Vagina (tissue), 2 donors: ENCODE measurements at regions not wholly inside any gene's neighbourhood (a gene's known extent, or its start where the extent isn't known, plus 50 kb on each side); places are given as distances from the start of the nearest gene placed in this dataset.

ENCODE experiments used
- DNase-seq, 2 donors: peaks; one replicate each; pipeline ENCODE4 v3.0.0-alpha.2; 2017; ENCODE audit errors: extremely low spot score in 2 of 2
- H3K27ac ChIP-seq: fragments of 200-600 bp; sonication (generic); one replicate; pipeline ENCODE4 v1.5.1; 2019
- H3K27me3 ChIP-seq: fragments of 200-600 bp; sonication (generic); one replicate; pipeline ENCODE4 v1.5.1; 2019
- H3K36me3 ChIP-seq, 2 donors: fragments of 200-600 bp; sonication (generic); one replicate each; pipeline ENCODE4 v1.5.1; 2017 to 2019
- H3K4me1 ChIP-seq: fragments of 200-600 bp; sonication (generic); one replicate; pipeline ENCODE4 v1.5.1; 2019
- H3K4me3 ChIP-seq, 2 donors: fragments of 200-600 bp; sonication (generic); 1 replicate in 1 of 2; 2 replicates in 1 of 2; pipeline ENCODE4 v1.5.1; 2016 to 2019
- H3K9me3 ChIP-seq: fragments of 200-600 bp; sonication (generic); one replicate; pipeline ENCODE4 v1.5.1; 2019
- POLR2A ChIP-seq, 2 donors: fragments of 450-650 bp; IDR thresholded peaks; one replicate each; pipeline ENCODE4 v1.6.1; 2017; ENCODE audit warnings: antibody characterized with exemption in 2 of 2, mild to moderate bottlenecking in 2 of 2, moderate library complexity in 2 of 2
- POLR2AphosphoS5 ChIP-seq, 2 donors: sonication (generic); formaldehyde crosslinking; IDR thresholded peaks; one replicate each; pipeline ENCODE4 v1.9.0; 2017; ENCODE audit warnings: antibody characterized with exemption in 2 of 2, mild to moderate bottlenecking in 2 of 2, low read depth in 1 of 2; ENCODE audit not compliant: insufficient read depth in 1 of 2
- intact Hi-C: fragments of 100-400 bp; cut with DNase I; formaldehyde crosslinking; loops from one replicate; pipeline ENCODE4 v1.15.1; 2023
- TF ChIP-seq, protein P1 (sequence below), 3 experiments: fragments of 450-650 bp in 2 of 3; fragments of 200-600 bp in 1 of 3; sonication (generic) in 1 of 3; IDR thresholded peaks; one replicate each; pipeline ENCODE4 v1.5.1; 2017 to 2019; ENCODE audit warnings: antibody characterized with exemption in 3 of 3, mild to moderate bottlenecking in 2 of 3, moderate library complexity in 2 of 3

DNA sequence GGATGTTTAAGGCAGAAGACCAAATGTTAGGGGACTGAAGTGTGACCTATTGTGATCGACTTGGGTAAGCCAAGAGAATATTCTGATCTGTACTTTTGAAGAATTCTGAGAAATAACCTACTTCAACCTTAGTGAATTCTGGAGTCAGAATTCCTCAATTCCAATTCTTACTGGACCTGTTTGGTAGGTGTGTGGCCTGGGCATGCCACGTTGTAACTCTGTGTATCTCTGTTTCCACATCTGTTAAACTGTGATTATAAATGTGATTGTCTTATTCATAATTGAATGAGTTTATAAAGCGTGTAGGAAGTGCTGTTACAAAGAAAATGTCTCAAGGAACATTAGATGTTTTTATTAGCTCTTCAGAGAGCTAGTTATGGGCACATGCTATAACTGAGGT lies 64.5 kb downstream of the TUSC1 start:
- intact Hi-C loops = no loop called here

DNA sequence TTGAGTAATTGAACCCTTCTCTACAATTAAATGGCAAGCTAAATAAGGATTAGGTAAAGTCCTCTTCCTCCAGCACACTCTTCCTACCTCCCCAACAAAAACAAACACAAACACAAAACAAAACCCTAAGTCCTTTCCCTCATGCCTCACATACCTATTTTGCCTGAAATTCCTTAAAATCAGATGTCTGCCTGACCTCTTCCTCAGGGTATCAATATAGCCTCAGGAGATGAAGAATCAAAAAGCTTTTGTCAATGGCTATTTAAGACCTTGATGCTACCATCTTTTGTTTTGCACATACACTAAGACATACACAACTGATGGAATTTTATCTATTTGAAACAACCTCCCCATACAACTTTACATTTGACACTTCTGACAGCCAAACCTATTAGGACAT lies 75.1 kb downstream of the TUSC1 start:
- H3K4me3 ChIP-seq = no peak overlapping the region
- no peaks in the 10 kb centered on the region for H3K27me3 ChIP-seq
- no peak for DNase-seq
- intact Hi-C loops = no loop called here
- H3K4me1 ChIP-seq = no peaks in the 10 kb centered on the region
- H3K27ac ChIP-seq = no peak overlapping the region
- H3K9me3 ChIP-seq = no peaks in the 10 kb centered on the region
- TF ChIP-seq POLR2A (IDR thresholded peaks at IDR 0.05) (no peak), POLR2AphosphoS5 (IDR thresholded peaks at IDR 0.05; ENCODE audit: insufficient read depth in 1 of 2, low read depth in 1 of 2) (no peak)
- TF ChIP-seq, protein P1, sequence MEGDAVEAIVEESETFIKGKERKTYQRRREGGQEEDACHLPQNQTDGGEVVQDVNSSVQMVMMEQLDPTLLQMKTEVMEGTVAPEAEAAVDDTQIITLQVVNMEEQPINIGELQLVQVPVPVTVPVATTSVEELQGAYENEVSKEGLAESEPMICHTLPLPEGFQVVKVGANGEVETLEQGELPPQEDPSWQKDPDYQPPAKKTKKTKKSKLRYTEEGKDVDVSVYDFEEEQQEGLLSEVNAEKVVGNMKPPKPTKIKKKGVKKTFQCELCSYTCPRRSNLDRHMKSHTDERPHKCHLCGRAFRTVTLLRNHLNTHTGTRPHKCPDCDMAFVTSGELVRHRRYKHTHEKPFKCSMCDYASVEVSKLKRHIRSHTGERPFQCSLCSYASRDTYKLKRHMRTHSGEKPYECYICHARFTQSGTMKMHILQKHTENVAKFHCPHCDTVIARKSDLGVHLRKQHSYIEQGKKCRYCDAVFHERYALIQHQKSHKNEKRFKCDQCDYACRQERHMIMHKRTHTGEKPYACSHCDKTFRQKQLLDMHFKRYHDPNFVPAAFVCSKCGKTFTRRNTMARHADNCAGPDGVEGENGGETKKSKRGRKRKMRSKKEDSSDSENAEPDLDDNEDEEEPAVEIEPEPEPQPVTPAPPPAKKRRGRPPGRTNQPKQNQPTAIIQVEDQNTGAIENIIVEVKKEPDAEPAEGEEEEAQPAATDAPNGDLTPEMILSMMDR (IDR thresholded peaks at IDR 0.05) = no peak
- no peaks in the 10 kb centered on the region for H3K36me3 ChIP-seq

More for the DNA sequence above, 64.5 kb downstream of the TUSC1 start:
- Histone ChIP-seq H3K27ac (no peak overlapping the region), H3K27me3 (no peaks in the 10 kb centered on the region), H3K9me3 (no peaks in the 10 kb centered on the region), H3K4me3 (no peak overlapping the region), H3K4me1 (no peaks in the 10 kb centered on the region), H3K36me3 (no peaks in the 10 kb centered on the region)
- TF ChIP-seq POLR2AphosphoS5 (IDR thresholded peaks at IDR 0.05; ENCODE audit: insufficient read depth in 1 of 2, low read depth in 1 of 2) = no peak
- TF ChIP-seq POLR2A (IDR thresholded peaks at IDR 0.05) = no peak
- TF ChIP-seq, protein P1 (IDR thresholded peaks at IDR 0.05) = no peak
- no peak for DNase-seq

DNA sequence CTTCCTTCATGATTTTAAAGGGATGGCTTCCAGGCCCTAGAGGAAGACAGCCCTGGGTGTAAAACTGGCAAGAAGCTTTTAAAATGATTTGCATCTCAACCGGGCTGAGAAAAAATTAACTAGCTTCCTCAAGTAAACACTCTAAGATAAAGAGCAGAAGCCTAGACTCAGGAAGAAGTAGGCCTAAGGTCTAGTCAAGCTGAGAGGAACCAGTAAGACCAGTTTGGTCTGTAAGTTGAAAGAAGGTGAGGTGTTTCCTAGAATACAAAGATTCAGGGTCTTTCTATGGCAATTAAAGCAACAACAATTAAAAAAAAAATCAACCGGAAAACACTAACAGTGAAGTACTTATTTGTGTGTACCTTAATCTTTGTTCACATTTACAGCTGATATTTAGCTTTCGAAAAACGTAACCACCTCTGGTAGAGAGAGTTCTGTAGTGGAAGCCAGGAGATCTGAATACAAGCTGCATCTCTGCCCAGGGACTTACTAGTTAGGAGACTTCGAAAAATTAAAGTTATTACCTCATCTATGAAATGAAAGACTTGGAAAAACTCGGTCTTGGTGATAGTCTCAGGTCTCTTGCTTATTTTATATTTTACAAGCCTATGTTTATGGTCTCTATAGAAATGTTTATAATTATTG lies 75.7 kb downstream of the TUSC1 start:
- no peak for TF ChIP-seq POLR2AphosphoS5 (IDR thresholded peaks at IDR 0.05; ENCODE audit: insufficient read depth in 1 of 2, low read depth in 1 of 2)
- TF ChIP-seq, protein P1 (IDR thresholded peaks at IDR 0.05) = no peak
- no peak for TF ChIP-seq POLR2A (IDR thresholded peaks at IDR 0.05)
- DNase-seq = no peak
- Histone ChIP-seq H3K4me1 (no peaks in the 10 kb centered on the region), H3K27me3 (no peaks in the 10 kb centered on the region), H3K4me3 (no peak overlapping the region), H3K36me3 (no peaks in the 10 kb centered on the region), H3K27ac (no peak overlapping the region), H3K9me3 (no peaks in the 10 kb centered on the region)
- intact Hi-C loops = no loop called here

DNA sequence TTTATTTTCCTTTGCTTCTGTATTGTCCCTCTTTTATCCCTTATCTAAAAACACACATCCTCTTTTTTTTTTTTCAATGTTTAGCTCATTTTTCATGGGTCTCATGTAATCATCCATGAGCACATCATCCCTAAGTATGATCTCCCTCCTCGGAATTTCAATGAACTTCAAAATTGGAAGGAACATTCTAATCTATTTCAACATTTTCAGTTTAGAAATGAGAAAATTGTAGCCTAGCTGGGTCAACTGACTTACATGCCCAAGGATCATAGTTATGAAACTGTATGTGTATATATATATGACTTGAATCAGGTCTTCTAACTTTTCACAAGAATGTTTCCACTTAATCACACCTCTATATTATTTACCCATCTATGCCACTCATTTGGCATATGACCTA lies 77.7 kb downstream of the TUSC1 start:
- H3K27ac ChIP-seq = no peak overlapping the region
- no peaks in the 10 kb centered on the region for H3K36me3 ChIP-seq
- no peak overlapping the region for H3K4me3 ChIP-seq
- intact Hi-C loops = no loop called here
- H3K27me3 ChIP-seq = no peaks in the 10 kb centered on the region
- no peaks in the 10 kb centered on the region for H3K4me1 ChIP-seq
- no peak for DNase-seq
- H3K9me3 ChIP-seq = no peaks in the 10 kb centered on the region
- TF ChIP-seq POLR2AphosphoS5 (IDR thresholded peaks at IDR 0.05; ENCODE audit: insufficient read depth in 1 of 2, low read depth in 1 of 2) (no peak), POLR2A (IDR thresholded peaks at IDR 0.05) (no peak)
- TF ChIP-seq, protein P1 (IDR thresholded peaks at IDR 0.05) = no peak

DNA sequence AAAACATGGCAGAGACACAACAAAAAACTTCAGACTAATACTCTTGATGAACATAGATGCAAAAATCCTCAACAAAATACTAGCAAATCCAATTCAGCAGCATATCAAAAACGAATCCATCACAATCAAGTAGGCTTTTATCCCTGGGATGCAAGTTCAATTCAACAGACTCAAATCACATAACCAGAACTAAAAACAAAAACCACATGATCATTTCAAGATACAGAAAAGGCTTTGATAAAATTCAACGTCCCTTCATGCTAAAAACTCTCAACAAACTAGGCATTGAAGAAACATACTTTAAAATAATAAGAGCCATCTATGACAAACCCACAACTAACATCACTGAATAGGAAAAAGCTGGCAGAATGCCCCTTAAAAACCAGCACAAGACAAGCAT lies 93.6 kb downstream of the TUSC1 start:
- Histone ChIP-seq H3K36me3 (no peaks in the 10 kb centered on the region), H3K4me1 (no peaks in the 10 kb centered on the region), H3K4me3 (no peak overlapping the region), H3K9me3 (no peaks in the 10 kb centered on the region), H3K27ac (no peak overlapping the region), H3K27me3 (no peaks in the 10 kb centered on the region)
- no peak for TF ChIP-seq POLR2AphosphoS5 (IDR thresholded peaks at IDR 0.05; ENCODE audit: insufficient read depth in 1 of 2, low read depth in 1 of 2)
- TF ChIP-seq, protein P1 (IDR thresholded peaks at IDR 0.05) = no peak
- no peak for TF ChIP-seq POLR2A (IDR thresholded peaks at IDR 0.05)
- DNase-seq = no peak
- intact Hi-C loops = no loop called here
